ENCODE measurements at regions not wholly inside any gene's neighbourhood (a gene's known extent, or its start where the extent isn't known, plus 50 kb on each side); places are given as distances from the start of the nearest gene placed in this dataset.
"Not testable (repeated sequence)": the region's sequence is repeated elsewhere in the genome, so short reads cannot be mapped to it uniquely, and the experiment has no call there.

GRCh38 chr6:92977018-92977417 lies 442.3 kb downstream of the EPHA7 start:
- no peak for TF ChIP-seq CTCF (IDR thresholded peaks at IDR 0.05; ENCODE audit: borderline replicate concordance, insufficient read depth, low read depth, low read length)

GRCh38 chr6:92967362-92967761 lies 452.0 kb downstream of the EPHA7 start:
- no peak overlapping the region for H3K4me3 ChIP-seq (ENCODE audit: low read depth, low read length)
- TF ChIP-seq CTCF (IDR thresholded peaks at IDR 0.05; ENCODE audit: borderline replicate concordance, insufficient read depth, low read depth, low read length), result no peak

More at GRCh38 chr6:92977018-92977417, 442.3 kb downstream of the EPHA7 start:
- no peak overlapping the region for H3K4me3 ChIP-seq (ENCODE audit: low read depth, low read length)

- no peak overlapping the region for H3K4me3 ChIP-seq (ENCODE audit: low read depth, low read length)
- TF ChIP-seq CTCF (IDR thresholded peaks at IDR 0.05; ENCODE audit: borderline replicate concordance, insufficient read depth, low read depth, low read length), result no peak
Observed at GRCh38 chr6:92962846-92963245, 456.5 kb downstream of the EPHA7 start.

- H3K4me3 ChIP-seq (ENCODE audit: low read depth, low read length), result not testable (repeated sequence)
Observed at GRCh38 chr6:92952111-92952510, 467.2 kb downstream of the EPHA7 start.

- no peak overlapping the region for H3K4me3 ChIP-seq (ENCODE audit: low read depth, low read length)
- no peak for TF ChIP-seq CTCF (IDR thresholded peaks at IDR 0.05; ENCODE audit: borderline replicate concordance, insufficient read depth, low read depth, low read length)
Observed at GRCh38 chr6:92945799-92946198, 473.6 kb downstream of the EPHA7 start.

- no peak for TF ChIP-seq CTCF (IDR thresholded peaks at IDR 0.05; ENCODE audit: borderline replicate concordance, insufficient read depth, low read depth, low read length)
Observed at GRCh38 chr6:92944132-92944531, 475.2 kb downstream of the EPHA7 start.

GRCh38 chr6:92942549-92942948 lies 476.8 kb downstream of the EPHA7 start:
- TF ChIP-seq CTCF (IDR thresholded peaks at IDR 0.05; ENCODE audit: borderline replicate concordance, insufficient read depth, low read depth, low read length), result no peak

More at GRCh38 chr6:92944132-92944531, 475.2 kb downstream of the EPHA7 start:
- no peak overlapping the region for H3K4me3 ChIP-seq (ENCODE audit: low read depth, low read length)

GRCh38 chr6:92934625-92935024 lies 484.7 kb downstream of the EPHA7 start:
- H3K4me3 ChIP-seq (ENCODE audit: low read depth, low read length), result no peak overlapping the region
- TF ChIP-seq CTCF (IDR thresholded peaks at IDR 0.05; ENCODE audit: borderline replicate concordance, insufficient read depth, low read depth, low read length), result no peak

More at GRCh38 chr6:92942549-92942948, 476.8 kb downstream of the EPHA7 start:
- H3K4me3 ChIP-seq (ENCODE audit: low read depth, low read length), result no peak overlapping the region

Measured in GM12875 (cell line).